SIG-M5 (cell line): ENCODE measurements at regions not wholly inside any gene's neighbourhood (a gene's known extent, or its start where the extent isn't known, plus 50 kb on each side); places are given as distances from the start of the nearest gene placed in this dataset.

Experiments
- DNase-seq: peaks from one replicate; lab custom pipeline; 2025; lab: John Stamatoyannopoulos, UW

- no peak for DNase-seq
Measured at GRCh38 chr10:64209561-64209960, 688.4 kb downstream of the REEP3 start.

DNA sequence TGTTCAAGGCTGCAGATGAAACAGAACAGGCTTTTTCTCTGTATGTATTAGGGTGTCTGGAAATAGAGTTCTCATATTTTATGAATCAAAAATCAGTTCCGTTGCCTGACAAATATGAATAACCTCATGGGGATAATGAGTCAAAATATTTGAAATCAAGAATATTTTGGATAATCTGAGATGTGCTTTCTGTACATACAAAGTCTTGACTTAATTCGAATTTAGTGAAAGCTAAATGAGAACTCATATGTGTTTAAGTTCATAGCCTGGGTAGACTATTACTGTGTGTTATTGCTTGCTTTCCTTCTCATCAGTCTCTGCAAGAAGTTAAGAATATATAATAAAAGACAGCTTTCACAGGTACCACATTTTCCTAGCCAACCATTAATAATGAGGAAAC, 689.0 kb downstream of the REEP3 start:
- no peak for DNase-seq

- DNase-seq: no peak
Measured at GRCh38 chr10:64211466-64211865, 690.3 kb downstream of the REEP3 start.

GRCh38 chr10:64215088-64215487, 693.9 kb downstream of the REEP3 start:
- DNase-seq: no peak

GRCh38 chr10:64219271-64220025, 698.2 kb downstream of the REEP3 start:
- DNase-seq: no peak

DNA sequence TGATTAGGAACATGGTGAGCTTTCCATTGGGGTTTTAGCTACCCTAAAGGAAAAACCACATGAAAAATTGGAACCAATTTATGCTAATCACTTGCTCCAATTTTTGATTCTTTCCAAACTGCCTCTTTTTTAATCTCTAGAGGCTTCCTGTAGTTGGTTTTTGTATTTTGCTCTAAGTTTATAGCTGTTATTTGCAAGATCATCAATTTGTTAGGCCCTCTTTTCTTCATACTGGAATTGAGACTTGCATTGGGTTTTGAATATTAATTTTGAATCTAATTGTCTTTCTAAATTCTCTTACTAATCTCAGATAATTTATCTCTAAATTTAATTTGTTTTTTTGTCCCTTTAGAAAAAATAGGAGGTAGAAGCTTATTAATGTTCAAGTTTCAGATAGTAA, 713.3 kb downstream of the REEP3 start:
- no peak for DNase-seq

DNA sequence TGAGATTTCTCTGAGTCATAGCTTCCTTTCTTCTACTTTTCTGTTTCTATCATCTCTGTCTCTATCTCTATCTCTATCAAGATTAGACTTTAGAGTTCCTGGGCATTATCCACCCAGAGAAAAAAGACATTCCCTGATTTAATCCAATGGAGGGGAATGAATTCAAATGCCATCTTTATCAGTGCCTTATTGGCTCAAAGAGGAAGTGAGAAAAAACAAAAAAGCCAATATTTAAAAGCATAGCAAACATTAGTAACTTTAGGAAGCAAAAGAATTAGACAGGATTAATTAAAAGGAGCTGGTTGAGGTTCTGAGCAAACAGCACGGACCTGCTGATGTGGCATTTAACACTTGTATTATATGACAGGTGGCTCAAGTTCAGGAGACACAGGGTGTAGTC, 736.5 kb downstream of the REEP3 start:
- no peak for DNase-seq

DNA sequence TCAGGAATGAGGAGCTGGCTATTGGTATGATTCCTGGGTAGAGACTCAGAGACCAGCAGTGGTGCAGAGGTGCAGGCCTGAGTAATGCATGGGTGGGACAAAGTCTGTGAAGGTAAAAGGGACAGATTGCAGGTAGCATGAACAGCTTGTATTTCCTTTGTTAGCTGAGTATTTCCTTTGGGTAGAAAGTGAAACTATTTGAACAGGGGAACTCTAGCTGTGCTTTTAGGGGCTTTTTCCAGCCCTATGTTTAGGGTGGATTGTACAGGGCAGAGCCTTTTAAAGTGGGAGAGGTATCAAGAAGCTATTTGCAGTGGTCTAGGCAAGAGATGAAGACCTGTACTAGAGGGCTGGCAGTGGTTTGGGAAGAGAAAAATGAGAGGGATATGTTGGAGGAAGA, 739.9 kb downstream of the REEP3 start:
- no peak for DNase-seq

DNA sequence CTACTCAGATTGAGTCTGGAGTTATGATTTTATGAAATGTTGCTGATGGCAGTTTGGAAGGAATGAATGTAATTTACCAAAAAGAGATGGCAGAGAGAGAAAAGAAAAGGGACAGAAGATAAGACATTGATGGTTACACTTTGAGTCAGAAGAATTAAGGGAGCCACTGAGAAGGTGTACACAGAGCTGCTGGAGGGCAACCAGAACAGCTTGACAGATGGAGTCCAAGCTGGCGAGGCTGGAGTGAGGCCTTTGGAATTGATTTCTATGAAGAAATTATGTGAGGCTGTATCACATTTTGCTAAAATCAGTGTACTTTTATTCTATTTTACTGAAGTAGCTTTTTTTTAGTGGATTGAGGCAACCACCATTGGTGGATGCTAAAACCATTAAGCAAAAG, 740.5 kb downstream of the REEP3 start:
- no peak for DNase-seq

DNA sequence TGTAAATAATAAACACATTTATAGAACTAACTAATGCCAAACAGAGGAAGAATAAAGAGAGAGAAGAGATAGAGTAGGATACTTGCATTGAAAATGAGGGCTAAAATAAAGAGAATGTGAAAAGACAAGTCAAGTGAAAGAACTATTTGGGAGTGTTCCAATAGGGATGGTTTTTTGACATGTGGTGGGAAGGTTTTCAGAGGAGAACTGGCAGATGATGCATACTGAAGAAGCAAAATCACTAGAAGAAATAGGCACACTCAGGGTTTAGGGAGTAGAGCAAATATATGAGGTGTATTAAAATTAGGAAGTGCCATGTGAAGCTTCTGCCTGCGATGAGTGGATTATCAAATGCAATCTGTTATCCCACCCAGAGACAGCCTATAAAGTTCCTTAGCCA, 744.8 kb downstream of the REEP3 start:
- no peak for DNase-seq

DNA sequence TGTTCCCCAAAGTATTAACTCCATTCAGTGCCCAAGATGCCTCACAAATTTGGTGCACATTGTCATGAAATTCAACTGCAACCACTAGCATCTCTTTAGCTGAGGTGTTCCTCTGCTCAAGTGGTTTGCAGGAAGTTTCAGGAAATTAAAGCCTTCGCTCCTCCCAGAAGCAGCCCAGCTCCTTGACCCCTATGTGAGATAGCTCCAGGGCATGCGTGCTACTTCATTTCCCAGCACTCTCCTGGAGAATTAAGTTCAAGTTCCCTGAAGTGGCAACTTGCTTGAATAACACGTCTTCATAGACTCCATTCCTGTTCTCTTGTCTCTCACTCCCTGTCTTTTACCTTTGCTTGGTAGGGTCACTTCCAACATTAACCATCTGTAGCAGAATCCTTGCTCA, 750.3 kb downstream of the REEP3 start:
- DNase-seq: no peak

GRCh38 chr10:64271983-64272382, 750.8 kb downstream of the REEP3 start:
- DNase-seq: no peak

GRCh38 chr10:64275001-64275400, 753.8 kb downstream of the REEP3 start:
- no peak for DNase-seq

DNA sequence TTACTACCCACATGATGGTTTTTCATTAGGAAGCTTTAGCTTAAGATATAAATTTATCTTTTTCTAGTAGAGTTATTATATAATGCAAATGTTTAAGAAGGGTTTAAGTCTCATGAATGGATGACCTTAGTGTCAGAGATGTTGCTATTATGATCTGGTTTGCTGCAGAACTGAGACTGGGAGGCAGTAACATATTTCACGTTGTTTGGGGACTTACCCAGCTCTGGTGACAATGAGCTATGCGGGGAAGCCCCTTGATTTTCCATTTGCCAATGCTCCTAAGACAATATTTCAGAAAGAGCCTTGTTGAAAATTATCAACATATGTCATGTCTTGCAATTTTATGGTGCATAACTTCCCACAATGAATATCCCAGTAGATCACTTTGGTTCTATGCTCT, 754.6 kb downstream of the REEP3 start:
- no peak for DNase-seq

- no peak for DNase-seq
Measured at GRCh38 chr10:64277536-64277935, 756.3 kb downstream of the REEP3 start.

DNA sequence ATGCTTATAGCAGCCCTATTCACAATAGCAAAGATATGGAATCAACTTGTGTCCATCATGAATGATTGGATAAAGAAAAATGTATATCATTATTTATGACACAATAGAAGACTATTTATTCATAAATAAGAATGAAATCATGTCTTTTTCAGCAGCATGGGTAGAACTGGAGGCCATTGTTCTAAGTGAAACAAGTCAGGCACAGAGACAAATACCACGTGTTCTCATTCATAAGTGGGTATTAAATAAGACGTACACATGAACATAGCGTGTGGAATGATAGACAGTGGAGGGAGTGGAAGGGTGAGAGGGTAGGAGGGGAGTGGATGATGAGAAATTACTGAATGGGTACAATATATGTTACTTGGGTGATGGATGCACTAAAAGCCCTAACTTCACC, 762.4 kb downstream of the REEP3 start:
- DNase-seq: no peak

- no peak for DNase-seq
Measured at GRCh38 chr10:64286533-64286932, 765.3 kb downstream of the REEP3 start.

GRCh38 chr10:64288404-64288803, 767.2 kb downstream of the REEP3 start:
- no peak for DNase-seq

DNA sequence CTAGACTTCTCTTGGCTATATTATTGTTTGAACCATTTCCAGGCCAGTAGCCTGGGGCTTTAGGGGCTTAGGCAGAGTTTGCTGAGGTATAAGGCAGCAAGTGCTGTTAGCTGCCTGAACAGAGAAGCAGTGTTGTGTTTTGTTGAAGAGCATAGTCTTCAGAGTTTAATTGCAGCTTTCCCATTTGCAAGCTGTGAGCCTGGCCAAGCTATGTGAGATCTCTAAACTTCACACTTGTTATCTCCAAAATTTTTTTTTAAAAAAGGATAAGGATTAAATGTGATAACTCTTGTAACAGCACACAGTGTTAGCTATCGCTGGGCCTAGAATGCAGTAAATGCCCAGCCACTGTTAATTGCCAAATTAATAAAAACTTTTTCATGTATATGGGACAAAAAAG, 782.4 kb downstream of the REEP3 start:
- DNase-seq: no peak

DNA sequence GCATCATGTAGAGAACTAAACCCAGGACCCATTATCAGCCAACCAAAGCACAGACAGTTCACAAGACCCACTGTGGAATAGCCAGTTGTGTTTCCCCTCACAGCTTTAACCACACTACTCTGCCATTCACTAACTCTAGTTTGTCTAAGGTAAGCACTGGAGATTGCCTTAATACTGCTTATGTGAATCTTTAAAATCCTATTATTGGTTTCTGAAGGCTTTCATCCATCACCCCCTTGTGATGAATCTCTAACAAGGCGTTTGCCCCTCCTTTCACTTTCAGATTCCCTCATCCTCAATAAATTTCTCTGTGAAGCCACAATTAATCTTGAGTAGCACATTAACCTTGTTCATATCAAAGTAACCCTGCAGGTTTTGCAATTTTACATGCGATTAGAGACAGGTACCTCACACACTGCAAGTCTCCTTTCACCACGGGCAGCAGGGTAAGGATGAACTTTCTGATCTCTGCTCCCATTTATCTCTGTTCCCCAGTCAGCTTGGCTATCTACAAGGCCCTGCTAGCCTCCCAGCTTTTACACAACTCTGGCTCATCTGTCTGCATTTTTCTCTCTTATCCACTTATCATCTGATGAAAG, 785.6 kb downstream of the REEP3 start:
- no peak for DNase-seq

GRCh38 chr10:64312876-64313275, 791.7 kb downstream of the REEP3 start:
- DNase-seq: no peak

DNA sequence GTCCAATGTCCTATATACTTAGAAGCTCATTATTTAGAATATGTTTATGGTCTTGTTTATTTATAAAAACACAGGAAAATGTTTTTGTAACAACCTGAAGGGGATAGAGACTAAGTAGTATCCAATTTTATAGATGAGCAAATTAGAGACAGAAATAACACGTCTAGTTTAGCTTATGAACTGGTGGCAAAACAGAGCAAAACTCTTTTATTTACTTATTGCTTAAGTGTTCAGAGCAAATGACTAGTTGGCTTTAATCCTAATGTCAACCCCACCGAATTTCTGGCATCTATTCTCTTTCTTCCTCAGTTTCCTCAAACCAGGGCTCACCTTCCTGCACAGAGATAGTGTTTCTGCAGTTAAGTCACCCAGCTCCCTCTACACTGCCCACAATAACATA, 792.8 kb downstream of the REEP3 start:
- DNase-seq: no peak

DNA sequence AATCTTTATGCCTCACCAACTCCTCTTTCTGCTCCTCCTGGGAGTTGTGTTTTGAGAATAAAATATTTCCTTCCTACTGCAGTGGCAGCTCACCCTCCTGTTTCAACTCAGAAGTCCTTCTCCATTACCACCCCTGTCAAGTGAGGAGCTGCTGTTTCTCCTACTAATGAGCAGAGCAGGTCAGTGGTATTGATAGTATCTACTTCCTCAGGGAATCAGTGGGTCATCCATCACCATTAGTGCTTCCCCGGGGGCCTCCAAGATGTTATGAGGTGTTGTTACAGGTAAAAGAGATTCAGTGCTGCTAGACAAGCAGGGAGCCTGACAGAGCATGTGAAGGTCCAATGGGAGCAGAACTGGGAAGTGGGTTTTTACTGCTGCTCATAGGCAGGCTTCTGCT, 795.2 kb downstream of the REEP3 start:
- DNase-seq: no peak

DNA sequence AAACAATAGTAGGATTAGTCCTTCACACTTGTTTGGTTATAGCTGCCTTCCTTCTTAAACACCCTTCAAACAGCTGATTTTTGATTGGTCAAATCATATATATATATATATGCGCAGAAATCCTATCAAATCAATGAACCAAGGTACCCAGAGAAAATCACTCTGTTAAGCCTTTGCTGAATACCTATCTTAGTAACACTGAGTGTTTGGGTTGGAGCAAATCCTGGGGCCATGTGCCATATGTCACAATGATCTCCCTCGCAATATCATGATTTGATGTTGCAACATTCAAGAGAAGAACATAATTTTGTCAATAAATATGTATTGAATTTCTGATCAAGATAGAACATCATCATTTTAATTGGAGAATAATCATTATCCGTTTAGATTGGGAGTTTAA, 795.6 kb downstream of the REEP3 start:
- DNase-seq: no peak
